HG03095 (cell line): ENCODE measurements at regions not wholly inside any gene's neighbourhood (a gene's known extent, or its start where the extent isn't known, plus 50 kb on each side); places are given as distances from the start of the nearest gene placed in this dataset.
A peak's percentile ranks its signal among the peaks of the same experiment; 100 is the strongest.
"Not testable (repeated sequence)": the region's sequence is repeated elsewhere in the genome, so short reads cannot be mapped to it uniquely, and the experiment has no call there.

ENCODE experiments used
- ATAC-seq: cut with Tn5 transposase; IDR thresholded peaks from one replicate; pipeline ENCODE4 v1.9.1; 2021; ENCODE audit warnings: moderate library complexity; ENCODE audit not compliant: unreplicated experiment

DNA sequence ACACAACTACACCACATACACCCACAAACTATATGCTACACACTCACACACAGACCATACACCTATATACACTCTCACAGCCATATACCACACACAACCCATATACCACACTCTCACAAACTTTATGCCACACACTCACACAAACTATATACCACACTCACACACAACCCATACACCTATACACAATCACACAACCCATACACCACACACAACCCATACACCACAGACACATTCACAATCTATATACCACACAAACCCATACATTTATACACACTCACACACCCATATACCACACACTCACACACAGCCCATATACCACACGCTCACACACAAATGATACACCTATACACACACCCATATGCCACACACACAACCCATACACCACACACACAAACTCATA is 163.3 kb downstream of the TMEM121 start:
- no peak for ATAC-seq

DNA sequence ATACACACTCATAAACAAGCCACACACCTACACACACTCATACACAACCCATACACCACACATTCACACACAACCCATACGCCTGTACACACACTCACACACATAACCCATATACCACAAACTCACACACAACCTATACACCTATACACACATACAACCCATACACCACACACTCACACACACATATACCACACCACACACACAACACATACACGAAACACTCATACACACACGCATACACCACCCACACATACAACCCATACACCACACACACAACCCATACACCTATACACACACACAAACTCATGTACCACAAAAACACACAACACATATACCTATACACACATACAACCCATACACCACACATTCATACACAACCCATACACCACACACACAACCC is 164.3 kb downstream of the TMEM121 start:
- no peak for ATAC-seq

DNA sequence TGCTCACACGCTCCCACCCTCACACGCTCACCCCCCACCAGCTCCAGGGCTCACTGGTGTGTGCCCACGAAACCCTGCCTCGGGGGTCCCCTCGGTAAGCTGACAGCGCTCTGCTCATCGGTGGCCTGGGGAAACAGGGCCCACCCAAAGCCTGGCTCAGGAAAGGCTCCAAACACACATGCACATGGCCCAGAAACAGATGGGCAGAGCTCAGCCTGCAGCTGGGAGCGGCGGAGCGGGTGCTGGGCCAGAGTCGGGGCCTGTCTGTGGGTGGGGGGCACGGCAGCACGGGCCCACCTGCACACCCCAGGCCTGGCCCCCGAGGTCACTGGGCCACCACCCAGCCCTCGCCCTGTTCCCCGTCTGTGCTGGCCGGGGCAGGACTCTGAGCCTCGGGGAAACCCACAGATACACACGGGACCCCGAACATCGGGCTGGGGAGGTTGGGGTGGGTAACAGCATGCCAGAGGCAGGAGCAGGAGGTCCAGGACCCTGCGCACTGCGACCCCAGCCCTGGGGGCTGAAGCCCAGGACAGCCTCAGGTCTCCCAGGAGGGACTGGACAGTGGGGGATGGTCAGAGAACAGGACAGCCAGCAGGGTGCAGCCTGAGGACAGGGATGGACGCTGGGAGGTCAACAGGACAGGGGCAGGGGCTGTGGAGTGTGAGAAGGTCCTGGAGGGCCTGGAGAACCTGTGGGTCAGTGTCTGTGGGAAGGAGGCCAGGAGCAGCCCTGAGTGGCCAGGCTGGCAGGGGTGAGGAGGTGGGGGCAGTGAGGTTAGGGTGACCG is 165.1 kb downstream of the TMEM121 start:
- ATAC-seq: not testable (repeated sequence)

DNA sequence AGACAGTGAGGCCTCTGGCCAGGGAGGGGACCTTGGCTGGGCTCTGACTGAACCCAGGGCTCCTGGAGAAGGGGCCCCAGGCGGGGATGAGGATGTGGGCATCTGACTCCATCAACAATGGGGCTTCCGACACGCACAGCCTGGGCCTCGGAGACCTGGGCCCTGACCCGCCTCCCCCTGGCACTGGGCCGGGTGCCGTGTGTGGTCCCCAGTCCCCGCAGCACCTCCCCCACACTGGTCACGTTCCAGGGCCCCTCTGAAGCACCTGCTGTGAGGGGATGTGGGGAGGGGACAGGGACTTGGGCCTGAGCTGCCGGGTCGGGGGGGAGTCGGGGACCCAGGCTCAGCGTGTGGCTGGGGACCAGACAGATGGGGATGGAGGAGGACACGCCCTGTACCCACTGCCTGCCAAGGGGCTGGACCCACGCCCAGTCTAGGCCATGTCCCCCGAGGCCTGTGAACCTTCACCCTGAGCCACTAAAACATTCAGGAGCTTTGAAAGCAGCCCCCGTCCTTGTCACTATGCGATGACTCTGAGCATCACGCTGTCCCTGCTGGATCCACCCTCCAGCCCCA is 165.8 kb downstream of the TMEM121 start:
- not testable (repeated sequence) for ATAC-seq

DNA sequence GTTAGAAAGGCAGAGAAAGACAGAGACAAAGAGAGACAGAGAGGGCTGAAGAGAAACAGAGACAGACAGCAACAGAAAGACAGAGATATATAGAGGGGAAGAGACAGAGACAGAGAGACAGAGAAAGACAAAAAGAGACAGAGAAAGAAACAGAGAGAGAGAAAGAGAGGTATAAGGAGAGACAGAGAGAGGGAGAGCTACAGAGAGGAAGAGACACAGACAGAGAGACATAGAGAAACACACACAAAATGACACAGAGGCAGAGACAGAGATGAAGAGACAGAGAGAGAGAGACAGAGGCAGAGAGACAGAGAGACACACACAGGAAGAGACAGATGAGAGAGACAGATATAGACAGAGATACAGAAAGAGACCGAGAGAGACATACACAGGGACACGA is 168.6 kb downstream of the TMEM121 start:
- ATAC-seq: no peak

DNA sequence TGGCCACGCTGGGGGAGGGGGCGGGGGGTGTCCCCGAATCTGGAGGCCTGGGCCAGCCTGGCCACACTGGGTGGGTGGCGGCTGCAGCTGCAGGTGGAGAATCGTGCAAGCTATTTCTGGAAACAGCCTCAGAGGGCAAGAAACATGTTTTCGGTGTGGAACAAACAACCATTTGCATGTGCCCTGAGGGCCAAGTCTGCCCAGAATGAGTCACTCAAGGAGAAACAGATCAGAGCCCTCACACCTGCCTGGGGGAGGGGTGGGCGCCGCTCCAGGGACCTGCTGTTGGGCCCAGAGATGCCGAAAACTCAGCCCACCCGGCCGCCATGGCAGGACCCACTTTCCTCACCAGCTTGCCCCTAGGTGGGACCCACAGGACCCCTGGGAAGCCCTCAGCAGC is 170.0 kb downstream of the TMEM121 start:
- peak; percentile 45 for ATAC-seq

DNA sequence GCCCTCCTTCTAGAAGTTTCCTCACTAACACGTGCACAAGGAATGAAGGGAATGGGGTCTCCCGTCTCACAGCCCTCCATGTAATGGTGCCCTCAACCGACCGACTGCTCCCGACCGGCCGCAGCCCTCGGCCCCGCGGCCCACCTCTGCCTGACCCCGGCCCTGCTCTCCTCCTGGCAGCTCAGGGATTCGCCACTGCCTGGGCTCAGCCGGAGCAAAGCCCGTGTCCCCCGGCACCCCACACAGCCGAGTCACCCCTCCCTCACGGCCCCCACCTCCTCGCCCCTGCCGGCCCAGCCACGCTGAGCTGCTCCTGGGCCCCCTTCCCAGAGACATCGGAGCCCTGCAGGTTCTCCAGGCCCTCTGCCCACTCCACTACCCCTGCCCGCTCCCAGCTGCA is 171.0 kb downstream of the TMEM121 start:
- ATAC-seq: not testable (repeated sequence)

DNA sequence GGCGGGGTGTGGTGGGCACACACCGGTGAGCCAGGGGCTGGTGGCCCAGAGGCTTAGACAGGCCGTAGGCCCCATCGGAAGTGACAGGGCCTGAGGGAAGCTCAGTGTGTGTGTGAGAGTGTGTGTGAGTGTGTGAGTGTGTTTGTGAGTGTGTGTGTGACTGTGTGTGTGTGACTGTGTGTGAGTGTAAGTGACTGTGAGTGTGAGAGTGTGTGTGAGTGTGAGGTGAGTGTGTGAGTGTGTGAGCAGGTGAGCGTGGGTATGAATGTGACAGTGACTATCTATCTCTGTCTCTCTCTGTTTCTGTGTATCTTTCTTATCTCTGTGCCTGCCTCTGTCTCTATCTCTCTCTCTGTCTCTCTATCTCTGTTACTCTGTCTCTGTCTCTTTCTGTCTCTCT is 171.6 kb downstream of the TMEM121 start:
- ATAC-seq: not testable (repeated sequence)

DNA sequence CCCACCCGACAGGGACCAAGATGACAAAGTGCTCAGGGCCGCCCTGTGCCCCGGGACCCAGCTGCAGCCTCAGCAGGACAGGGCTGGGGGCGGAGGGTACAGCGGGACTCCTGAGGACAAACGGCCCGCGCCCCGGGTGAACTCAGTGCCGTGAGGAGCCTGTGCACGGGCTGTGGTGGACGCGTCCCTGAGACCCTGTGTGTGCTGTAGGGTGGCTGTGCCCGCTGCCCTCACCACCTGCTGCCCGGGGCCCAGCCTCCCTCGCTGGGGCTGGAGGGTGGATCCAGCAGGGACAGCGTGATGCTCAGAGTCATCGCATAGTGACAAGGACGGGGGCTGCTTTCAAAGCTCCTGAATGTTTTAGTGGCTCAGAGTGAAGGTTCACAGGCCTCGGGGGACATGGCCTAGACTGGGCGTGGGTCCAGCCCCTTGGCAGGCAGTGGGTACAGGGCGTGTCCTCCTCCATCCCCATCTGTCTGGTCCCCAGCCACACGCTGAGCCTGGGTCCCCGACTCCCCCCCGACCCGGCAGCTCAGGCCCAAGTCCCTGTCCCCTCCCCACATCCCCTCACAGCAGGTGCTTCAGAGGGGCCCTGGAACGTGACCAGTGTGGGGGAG is 172.7 kb downstream of the TMEM121 start:
- ATAC-seq: not testable (repeated sequence)

DNA sequence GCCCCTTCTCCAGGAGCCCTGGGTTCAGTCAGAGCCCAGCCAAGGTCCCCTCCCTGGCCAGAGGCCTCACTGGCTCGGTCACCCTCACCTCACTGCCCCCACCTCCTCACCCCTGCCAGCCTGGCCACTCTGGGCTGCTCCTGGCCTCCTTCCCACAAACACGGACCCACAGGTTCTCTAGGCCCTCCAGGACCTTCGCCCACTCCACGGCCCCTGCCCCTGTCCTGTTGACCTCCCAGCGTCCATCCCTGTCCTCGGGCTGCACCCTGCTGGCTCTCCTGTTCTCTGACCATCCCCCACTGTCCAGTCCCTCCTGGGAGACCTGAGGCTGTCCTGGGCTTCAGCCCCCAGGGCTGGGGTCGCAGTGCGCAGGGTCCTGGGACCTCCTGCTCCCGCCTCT is 173.3 kb downstream of the TMEM121 start:
- not testable (repeated sequence) for ATAC-seq

DNA sequence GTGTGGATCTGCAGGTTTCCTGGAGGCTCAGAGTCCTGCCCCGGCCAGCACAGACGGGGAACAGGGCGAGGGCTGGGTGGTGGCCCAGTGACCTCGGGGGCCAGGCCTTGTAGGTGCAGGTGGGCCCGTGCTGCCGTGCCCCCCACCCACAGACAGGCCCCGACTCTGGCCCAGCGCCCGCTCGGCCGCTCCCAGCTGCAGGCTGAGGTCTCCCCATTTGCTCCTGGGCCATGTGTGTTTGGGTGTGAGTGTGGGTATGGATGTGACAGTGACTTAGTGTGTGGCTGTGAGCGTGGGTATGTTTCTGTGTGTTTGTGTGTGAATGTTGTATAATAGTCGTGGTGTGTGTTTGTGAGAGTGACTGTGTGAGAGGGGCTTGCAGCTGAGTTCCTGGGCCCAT is 173.8 kb downstream of the TMEM121 start:
- ATAC-seq: not testable (repeated sequence)

DNA sequence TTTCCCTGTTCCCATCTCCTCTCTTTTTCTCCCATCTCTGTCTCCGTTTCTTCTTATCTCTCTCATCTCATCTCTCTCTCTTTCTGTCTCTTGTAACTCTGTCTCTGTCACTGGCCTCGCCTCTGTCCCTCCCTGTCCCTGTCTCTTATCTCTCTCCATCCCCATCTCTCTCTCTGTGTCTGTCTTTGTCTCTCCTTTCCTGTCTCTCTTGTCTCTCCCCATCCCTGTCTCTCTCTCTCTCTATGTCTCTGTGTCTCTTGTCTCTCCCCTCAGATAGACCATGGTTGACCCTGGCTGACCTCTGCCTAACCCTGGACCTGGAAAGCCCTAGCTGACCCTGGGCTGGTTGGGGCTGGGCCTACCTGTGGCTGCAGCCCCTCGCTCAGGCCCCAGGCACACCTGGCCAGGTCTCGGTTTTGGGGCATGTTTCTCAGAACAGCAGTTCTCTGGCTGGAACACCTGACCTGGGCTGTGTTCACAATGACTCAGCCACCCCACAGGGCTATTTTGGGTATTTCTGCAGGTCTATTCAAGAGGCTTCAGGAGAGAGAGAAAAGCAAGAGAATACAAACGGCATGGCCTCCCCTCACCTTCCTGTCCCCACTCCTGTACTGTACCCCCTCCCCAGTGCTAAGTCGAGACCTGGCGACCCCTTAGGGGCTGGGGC is 174.4 kb downstream of the TMEM121 start:
- ATAC-seq: peak; percentile 38

DNA sequence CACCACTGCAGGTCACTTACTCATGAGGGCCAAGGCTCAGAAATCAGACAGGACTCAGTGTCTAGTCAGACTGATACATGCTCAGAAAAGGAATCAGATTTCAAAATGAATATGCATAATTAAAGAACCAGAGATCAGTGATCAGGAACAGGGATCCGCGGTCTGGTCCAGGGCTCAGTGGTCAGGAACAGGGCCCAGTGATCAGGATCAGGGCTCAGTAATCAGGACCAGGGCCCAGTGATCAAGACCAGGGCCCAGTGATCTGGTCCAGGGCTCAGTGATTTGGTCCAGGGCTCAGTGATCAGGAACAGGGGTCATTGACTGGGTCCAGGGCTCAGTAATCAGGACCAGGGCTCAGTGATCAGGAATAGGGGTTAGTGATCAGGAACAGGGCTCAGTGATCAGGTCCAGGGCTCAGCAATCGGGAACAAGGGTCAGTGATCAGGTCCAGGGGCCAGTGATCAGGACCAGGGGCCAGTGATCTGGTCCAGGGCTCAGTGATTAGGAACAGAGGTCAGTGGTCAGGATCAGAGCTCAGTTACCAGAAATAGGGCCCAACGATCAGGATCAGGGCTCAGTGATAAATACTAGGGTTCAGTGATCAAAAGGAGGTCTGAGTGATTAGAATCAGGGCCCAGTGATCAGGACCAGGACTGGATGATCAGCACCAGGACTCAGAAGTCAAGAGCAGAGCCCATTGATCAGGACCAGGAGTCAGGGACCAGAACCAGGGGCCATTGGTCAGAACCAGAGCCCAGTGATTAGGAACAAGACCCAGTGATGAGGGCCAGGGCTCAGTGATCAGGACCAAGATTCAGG is 175.3 kb downstream of the TMEM121 start:
- no peak for ATAC-seq

DNA sequence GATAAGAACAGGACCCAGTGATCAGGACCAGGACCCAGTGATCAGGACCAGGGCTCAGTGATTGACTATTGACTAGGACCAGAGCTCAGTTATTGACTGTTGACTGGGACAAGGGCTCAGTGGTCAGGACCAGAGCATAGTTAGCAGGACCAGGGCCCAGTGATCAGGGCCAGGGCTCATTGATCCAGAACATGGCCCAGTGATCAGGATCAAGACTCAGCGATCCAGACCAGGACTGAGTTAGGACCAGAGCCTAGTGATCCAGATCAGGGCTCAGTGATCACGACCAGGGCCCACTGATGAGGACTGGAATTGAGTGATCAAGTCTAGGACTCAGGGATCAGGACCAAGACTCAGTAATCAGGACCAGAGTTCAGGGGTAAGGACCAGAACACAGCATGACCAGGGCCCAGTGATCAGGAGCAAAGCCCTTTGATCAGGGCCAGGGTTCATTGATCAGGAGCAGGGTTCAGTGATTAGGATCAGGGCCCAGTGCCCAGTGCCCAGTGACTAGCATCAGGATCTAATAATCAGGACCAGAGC is 176.0 kb downstream of the TMEM121 start:
- ATAC-seq: no peak

DNA sequence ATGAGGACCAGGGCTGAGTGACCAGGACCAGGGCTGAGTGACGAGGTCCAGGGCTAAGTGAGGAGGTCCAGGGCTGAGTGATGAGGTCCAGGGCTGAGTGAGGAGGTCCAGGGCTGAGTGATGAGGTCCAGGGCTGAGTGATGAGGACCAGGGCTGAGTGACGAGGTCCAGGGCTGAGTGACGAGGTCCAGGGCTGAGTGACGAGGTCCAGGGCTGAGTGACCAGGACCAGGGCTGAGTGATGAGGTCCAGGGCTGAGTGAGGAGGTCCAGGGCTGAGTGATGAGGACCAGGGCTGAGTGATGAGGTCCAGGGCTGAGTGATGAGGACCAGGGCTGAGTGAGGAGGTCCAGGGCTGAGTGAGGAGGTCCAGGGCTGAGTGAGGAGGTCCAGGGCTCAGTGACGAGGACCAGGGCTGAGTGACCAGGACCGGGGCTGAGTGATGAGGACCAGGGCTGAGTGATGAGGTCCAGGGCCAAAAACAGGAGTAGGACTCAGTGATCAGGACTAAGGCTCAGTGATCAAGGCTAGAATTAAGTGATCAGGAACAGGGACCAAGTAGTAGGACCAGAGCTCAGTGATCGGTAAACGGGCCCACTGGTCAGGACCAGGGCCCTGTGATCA is 176.8 kb downstream of the TMEM121 start:
- ATAC-seq: not testable (repeated sequence)

DNA sequence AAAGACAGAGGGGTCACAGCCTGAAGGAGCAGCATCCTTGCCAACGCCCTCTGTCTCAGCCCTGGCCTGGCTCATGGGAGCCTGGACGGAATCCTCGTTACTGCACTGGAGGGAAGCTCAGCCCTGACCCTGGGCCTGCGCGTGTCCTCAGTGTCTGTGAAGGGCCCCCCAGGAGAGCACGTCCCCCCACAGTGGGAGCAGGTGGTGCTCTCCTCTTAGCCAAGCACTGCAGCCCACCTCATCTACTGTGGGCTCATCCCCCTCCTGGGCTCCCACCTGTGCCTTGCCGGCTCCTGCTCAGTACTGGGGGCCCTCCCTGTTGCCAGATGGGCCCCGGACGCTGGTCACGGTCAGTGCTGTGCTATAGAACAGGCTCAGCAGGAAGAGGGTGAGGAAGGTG is 177.7 kb downstream of the TMEM121 start:
- ATAC-seq: not testable (repeated sequence)

DNA sequence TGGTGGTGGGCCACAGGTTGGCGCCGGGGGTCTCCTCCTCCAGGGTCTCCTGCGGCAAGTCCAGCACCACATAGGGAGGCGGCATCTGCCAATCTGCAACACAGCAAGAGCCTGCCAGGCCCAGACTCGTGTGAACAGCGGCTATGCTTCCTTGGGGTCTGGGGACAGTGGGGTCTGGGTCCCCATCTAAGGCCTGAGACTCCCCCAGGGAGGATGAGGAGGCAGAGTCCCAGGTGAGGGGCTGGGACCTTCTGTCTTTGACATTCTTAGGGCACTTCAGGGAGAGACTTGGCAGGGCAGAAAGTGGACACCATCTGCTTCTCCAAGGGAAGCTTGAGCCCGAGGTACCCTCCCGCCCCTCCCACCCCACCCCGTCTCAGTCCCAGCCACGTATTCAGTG is 178.1 kb downstream of the TMEM121 start:
- ATAC-seq: not testable (repeated sequence)

DNA sequence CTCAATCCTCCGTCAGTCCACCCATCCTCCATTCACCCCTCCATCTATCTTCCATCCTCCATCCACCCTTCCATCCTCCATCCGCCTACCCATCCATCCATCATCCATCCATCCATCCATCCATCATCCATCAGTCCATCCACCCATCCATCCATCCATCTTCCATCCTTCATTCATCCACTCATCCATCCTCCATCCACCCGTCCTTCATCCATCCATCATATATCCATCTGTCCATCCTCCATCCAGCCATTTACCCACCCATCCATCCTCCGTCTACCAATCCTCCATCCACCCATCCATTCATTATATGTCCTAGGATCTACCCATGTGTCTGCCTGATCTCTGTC is 179.1 kb downstream of the TMEM121 start:
- ATAC-seq: not testable (repeated sequence)

DNA sequence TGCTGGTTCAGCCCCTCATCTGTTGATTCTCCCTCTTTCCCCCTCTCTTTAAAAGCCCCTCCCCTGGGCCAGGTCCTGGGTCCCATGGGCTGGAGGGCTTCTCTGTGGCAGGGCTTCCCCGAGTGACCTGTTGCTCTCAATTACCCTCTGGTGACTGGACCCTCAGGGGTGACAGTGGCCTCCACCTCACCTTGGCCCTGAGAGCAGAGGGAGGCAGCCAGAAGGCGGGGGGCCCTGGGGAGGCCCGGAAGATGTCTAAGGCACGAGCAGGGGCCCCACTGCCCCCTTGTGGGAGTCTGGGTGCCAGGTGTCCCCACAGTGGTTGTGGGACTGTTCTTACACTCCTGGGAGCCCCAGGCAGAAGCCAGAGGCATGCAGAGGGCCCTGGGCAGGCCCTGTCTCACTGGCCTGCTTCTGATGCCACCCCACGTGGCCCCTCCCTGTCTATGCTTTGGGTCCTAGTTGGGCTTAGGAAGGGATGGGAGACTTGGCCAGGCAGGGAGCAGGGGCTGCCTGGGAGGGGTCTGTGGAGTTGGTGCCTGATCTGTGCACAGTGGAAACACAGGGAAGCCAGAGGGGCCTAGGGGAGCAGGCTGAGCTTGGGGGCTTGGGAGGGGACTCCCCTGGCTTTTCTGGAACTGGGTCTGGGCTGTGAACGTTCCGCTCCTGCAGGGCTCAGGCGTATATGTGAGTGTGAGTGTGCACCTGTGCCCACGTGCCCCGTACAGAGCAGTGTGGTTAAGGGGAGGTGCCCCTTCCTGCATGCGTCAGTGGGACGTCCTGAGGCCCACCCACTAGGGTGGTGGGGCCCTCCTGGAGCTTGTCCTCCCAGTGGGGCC is 179.7 kb downstream of the TMEM121 start:
- not testable (repeated sequence) for ATAC-seq
